ENCODE measurements at regions not wholly inside any gene's neighbourhood (a gene's known extent, or its start where the extent isn't known, plus 50 kb on each side); places are given as distances from the start of the nearest gene placed in this dataset.

- Histone ChIP-seq H3K9me3 (ENCODE audit: control insufficient read depth, low read length) (no peaks in the 10 kb centered on the region), H3K4me3 (ENCODE audit: low read depth, low read length) (no peak overlapping the region), H2AFZ (no peak overlapping the region), H3K27me3 (ENCODE audit: control insufficient read depth, insufficient read depth, low read length) (no peaks in the 10 kb centered on the region), H3K9ac (no peak overlapping the region), H3K36me3 (ENCODE audit: control insufficient read depth, insufficient read depth, low read length) (no peaks in the 10 kb centered on the region), H3K4me1 (peaks cover under 1% of the 10 kb centered on the region), H3K27ac (no peak overlapping the region), H3K4me2 (ENCODE audit: low read length) (no peak overlapping the region), H3K79me2 (no peaks in the 10 kb centered on the region)
- TF ChIP-seq CTCF (IDR thresholded peaks at IDR 0.05): no peak
Observed at GRCh38 chr7:69198250-69198649, 400.0 kb upstream of the AUTS2 start.

GRCh38 chr7:69199041-69199440, 399.2 kb upstream of the AUTS2 start:
- no peaks in the 10 kb centered on the region for H3K4me1 ChIP-seq
- H3K4me2 ChIP-seq (ENCODE audit: low read length): no peak overlapping the region
- H2AFZ ChIP-seq: no peak overlapping the region
- H3K36me3 ChIP-seq (ENCODE audit: control insufficient read depth, insufficient read depth, low read length): no peaks in the 10 kb centered on the region
- no peak overlapping the region for H3K27ac ChIP-seq
- no peaks in the 10 kb centered on the region for H3K27me3 ChIP-seq (ENCODE audit: control insufficient read depth, insufficient read depth, low read length)
- no peak for TF ChIP-seq CTCF (IDR thresholded peaks at IDR 0.05)
- no peaks in the 10 kb centered on the region for H3K9me3 ChIP-seq (ENCODE audit: control insufficient read depth, low read length)
- H3K79me2 ChIP-seq: no peaks in the 10 kb centered on the region
- H3K9ac ChIP-seq: no peak overlapping the region
- no peak overlapping the region for H3K4me3 ChIP-seq (ENCODE audit: low read depth, low read length)

- no peak overlapping the region for H2AFZ ChIP-seq
- H3K4me1 ChIP-seq: no peaks in the 10 kb centered on the region
- H3K79me2 ChIP-seq: no peaks in the 10 kb centered on the region
- H3K4me3 ChIP-seq (ENCODE audit: low read depth, low read length): no peak overlapping the region
- H3K27ac ChIP-seq: no peak overlapping the region
- H3K36me3 ChIP-seq (ENCODE audit: control insufficient read depth, insufficient read depth, low read length): no peaks in the 10 kb centered on the region
- no peak overlapping the region for H3K9ac ChIP-seq
- no peak for TF ChIP-seq CTCF (IDR thresholded peaks at IDR 0.05)
- no peaks in the 10 kb centered on the region for H3K27me3 ChIP-seq (ENCODE audit: control insufficient read depth, insufficient read depth, low read length)
- H3K9me3 ChIP-seq (ENCODE audit: control insufficient read depth, low read length): no peaks in the 10 kb centered on the region
- no peak overlapping the region for H3K4me2 ChIP-seq (ENCODE audit: low read length)
Observed at GRCh38 chr7:69199661-69200060, 398.6 kb upstream of the AUTS2 start.

GRCh38 chr7:69203871-69204270, 394.4 kb upstream of the AUTS2 start:
- H3K9ac ChIP-seq: no peak overlapping the region
- no peak for TF ChIP-seq CTCF (IDR thresholded peaks at IDR 0.05)

GRCh38 chr7:69204943-69205342, 393.3 kb upstream of the AUTS2 start:
- Histone ChIP-seq H3K4me3 (ENCODE audit: low read depth, low read length) (no peak overlapping the region), H2AFZ (no peak overlapping the region), H3K9ac (no peak overlapping the region), H3K4me1 (no peaks in the 10 kb centered on the region), H3K9me3 (ENCODE audit: control insufficient read depth, low read length) (no peaks in the 10 kb centered on the region), H3K36me3 (ENCODE audit: control insufficient read depth, insufficient read depth, low read length) (no peaks in the 10 kb centered on the region), H3K79me2 (no peaks in the 10 kb centered on the region), H3K4me2 (ENCODE audit: low read length) (no peak overlapping the region), H3K27ac (no peak overlapping the region), H3K27me3 (ENCODE audit: control insufficient read depth, insufficient read depth, low read length) (no peaks in the 10 kb centered on the region)
- TF ChIP-seq CTCF (IDR thresholded peaks at IDR 0.05): no peak

More at GRCh38 chr7:69203871-69204270, 394.4 kb upstream of the AUTS2 start:
- H3K36me3 ChIP-seq (ENCODE audit: control insufficient read depth, insufficient read depth, low read length): no peaks in the 10 kb centered on the region
- no peak overlapping the region for H3K4me2 ChIP-seq (ENCODE audit: low read length)
- H3K27ac ChIP-seq: no peak overlapping the region
- no peaks in the 10 kb centered on the region for H3K79me2 ChIP-seq
- no peak overlapping the region for H3K4me3 ChIP-seq (ENCODE audit: low read depth, low read length)
- H3K4me1 ChIP-seq: no peaks in the 10 kb centered on the region
- no peaks in the 10 kb centered on the region for H3K27me3 ChIP-seq (ENCODE audit: control insufficient read depth, insufficient read depth, low read length)
- H3K9me3 ChIP-seq (ENCODE audit: control insufficient read depth, low read length): no peaks in the 10 kb centered on the region
- H2AFZ ChIP-seq: no peak overlapping the region
